WI38 (cell line): ENCODE measurements at regions not wholly inside any gene's neighbourhood (a gene's known extent, or its start where the extent isn't known, plus 50 kb on each side); places are given as distances from the start of the nearest gene placed in this dataset.
"Not testable (repeated sequence)": the region's sequence is repeated elsewhere in the genome, so short reads cannot be mapped to it uniquely, and the experiment has no call there.

Experiments used
- H3K4me3 ChIP-seq: 2 replicates; pipeline ENCODE4 v1.5.1; 2011; ENCODE audit warnings: low read depth, mild to moderate bottlenecking, control low read depth, low read length
- TF ChIP-seq, protein P1 (sequence below): IDR thresholded peaks from 2 replicates; pipeline ENCODE4 v1.5.1; 2012; ENCODE audit warnings: low read depth, mild to moderate bottlenecking, control low read depth, low read length

DNA sequence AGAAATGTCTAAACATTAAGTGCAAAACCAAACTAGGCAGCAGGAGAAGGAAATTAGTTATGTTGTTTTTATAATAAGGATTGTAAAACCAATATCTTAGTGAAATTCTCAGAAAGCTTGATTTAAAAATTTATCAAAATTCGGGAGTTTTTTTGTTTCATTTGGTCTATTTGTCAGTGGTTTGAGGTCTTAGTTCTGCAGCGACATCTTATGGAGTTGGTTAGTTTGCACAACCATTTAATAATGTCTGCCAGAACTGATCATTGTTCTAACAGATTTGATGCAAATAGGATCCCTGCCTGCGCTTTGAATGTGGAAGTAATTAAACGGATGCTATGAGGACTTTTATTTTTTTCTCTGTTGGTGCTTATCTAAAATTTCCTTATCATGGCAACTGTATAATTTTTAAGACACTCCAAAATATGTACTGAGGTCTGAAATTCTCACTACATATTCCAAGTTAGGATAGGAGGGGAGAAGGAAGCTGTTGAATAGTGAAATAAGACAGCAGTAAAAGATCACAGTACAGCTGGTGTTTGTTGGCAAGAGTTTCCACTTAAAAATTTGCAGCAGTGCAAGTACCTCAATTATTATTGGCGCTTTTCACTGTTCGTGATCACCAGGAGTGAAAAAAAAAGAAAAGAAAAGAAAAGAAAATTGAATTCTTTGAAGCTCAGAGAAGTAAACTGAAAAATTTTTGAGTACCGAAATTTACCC lies 2521.4 kb downstream of the ARAP2 start:
- H3K4me3 ChIP-seq: no peak overlapping the region
- TF ChIP-seq, protein P1, sequence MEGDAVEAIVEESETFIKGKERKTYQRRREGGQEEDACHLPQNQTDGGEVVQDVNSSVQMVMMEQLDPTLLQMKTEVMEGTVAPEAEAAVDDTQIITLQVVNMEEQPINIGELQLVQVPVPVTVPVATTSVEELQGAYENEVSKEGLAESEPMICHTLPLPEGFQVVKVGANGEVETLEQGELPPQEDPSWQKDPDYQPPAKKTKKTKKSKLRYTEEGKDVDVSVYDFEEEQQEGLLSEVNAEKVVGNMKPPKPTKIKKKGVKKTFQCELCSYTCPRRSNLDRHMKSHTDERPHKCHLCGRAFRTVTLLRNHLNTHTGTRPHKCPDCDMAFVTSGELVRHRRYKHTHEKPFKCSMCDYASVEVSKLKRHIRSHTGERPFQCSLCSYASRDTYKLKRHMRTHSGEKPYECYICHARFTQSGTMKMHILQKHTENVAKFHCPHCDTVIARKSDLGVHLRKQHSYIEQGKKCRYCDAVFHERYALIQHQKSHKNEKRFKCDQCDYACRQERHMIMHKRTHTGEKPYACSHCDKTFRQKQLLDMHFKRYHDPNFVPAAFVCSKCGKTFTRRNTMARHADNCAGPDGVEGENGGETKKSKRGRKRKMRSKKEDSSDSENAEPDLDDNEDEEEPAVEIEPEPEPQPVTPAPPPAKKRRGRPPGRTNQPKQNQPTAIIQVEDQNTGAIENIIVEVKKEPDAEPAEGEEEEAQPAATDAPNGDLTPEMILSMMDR: no peak

- TF ChIP-seq, protein P1: no peak
Measured at GRCh38 chr4:33724685-33725084, 2519.6 kb downstream of the ARAP2 start.

DNA sequence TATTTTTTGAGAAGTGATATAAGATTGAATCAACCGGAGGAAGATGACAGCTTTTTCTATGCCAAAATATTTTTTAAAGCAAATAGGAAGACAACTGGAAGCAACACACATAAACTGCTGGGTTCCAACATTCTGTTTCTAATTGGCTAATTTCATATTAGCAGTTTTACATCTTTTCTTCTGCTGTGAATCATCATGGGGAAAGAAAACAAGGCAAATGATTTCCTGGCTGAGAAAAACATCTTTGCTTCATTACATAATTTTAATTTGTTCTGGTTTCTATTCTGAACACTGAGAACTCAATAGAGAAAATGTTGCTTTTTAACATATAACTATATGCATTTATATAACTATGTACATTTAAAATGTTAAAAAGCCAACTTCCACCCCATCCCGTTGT lies 2518.5 kb downstream of the ARAP2 start:
- TF ChIP-seq, protein P1: no peak
- no peak overlapping the region for H3K4me3 ChIP-seq

More at GRCh38 chr4:33724685-33725084, 2519.6 kb downstream of the ARAP2 start:
- H3K4me3 ChIP-seq: no peak overlapping the region

- TF ChIP-seq, protein P1: no peak
- no peak overlapping the region for H3K4me3 ChIP-seq
Measured at GRCh38 chr4:33737726-33738125, 2506.6 kb downstream of the ARAP2 start.

- TF ChIP-seq, protein P1: no peak
Measured at GRCh38 chr4:33739884-33740632, 2504.3 kb downstream of the ARAP2 start.

DNA sequence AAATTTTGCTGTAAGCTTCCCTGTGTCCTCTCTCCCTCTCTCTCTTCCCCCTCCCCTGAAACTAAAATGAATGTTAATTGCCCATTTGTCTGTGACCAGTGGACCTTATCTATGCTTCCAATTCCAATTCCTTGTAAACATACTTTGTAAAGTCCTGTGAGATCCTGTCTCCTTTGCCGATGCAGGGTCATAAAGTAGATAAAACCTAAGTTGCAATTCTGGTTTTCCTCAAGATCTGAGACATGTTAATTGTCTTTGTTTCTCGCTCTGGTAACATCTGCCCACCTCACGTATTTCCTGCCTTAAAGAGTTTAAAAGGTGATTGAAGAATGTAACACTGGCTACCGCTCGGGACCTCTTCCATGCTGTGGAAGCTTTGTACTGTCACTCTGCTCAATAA lies 2503.4 kb downstream of the ARAP2 start:
- not testable (repeated sequence) for H3K4me3 ChIP-seq

More at GRCh38 chr4:33739884-33740632, 2504.3 kb downstream of the ARAP2 start:
- H3K4me3 ChIP-seq: peak overlapping the region; percentile 13; the same call in 1 of the 2 replicates

GRCh38 chr4:33746979-33747378 lies 2497.3 kb downstream of the ARAP2 start:
- no peak overlapping the region for H3K4me3 ChIP-seq
- TF ChIP-seq, protein P1: no peak
